NCI-H1930 (cell line): ENCODE measurements at regions not wholly inside any gene's neighbourhood (a gene's known extent, or its start where the extent isn't known, plus 50 kb on each side); places are given as distances from the start of the nearest gene placed in this dataset.
"Not testable (repeated sequence)": the region's sequence is repeated elsewhere in the genome, so short reads cannot be mapped to it uniquely, and the experiment has no call there.

ENCODE experiments used
- DNase-seq, 2 experiments: peaks; one replicate each; lab custom pipeline; 2025; lab: John Stamatoyannopoulos, UW

- DNase-seq, result no peak
Measured at GRCh38 chr1:207243442-207244408, 77.8 kb upstream of the CD55 start.

- DNase-seq, result no peak
Measured at GRCh38 chr1:207244409-207244801, 77.1 kb upstream of the CD55 start.

- no peak for DNase-seq
Measured at GRCh38 chr1:207245124-207245523, 76.4 kb upstream of the CD55 start.

- no peak for DNase-seq
Measured at GRCh38 chr1:207248544-207249198, 72.8 kb upstream of the CD55 start.

- no peak for DNase-seq
Measured at GRCh38 chr1:207250431-207250830, 71.0 kb upstream of the CD55 start.

GRCh38 chr1:207251066-207251465 lies 70.4 kb upstream of the CD55 start:
- no peak for DNase-seq

GRCh38 chr1:207256869-207257268 lies 64.6 kb upstream of the CD55 start:
- no peak for DNase-seq

GRCh38 chr1:207259391-207259790 lies 62.1 kb upstream of the CD55 start:
- DNase-seq, result no peak

GRCh38 chr1:207261971-207262370 lies 59.5 kb upstream of the CD55 start:
- no peak for DNase-seq

GRCh38 chr1:207262891-207263290 lies 58.6 kb upstream of the CD55 start:
- not testable (repeated sequence) for DNase-seq

GRCh38 chr1:207264663-207265252 lies 56.7 kb upstream of the CD55 start:
- no peak for DNase-seq

- no peak for DNase-seq
Measured at GRCh38 chr1:207268337-207268736, 53.1 kb upstream of the CD55 start.

GRCh38 chr1:207268753-207269511 lies 52.5 kb upstream of the CD55 start:
- DNase-seq, result no peak
